ENCODE measurements at regions not wholly inside any gene's neighbourhood (a gene's known extent, or its start where the extent isn't known, plus 50 kb on each side); places are given as distances from the start of the nearest gene placed in this dataset.
A peak's percentile ranks its signal among the peaks of the same experiment; 100 is the strongest.

GRCh38 chr22:27490080-27490479, 311.5 kb downstream of the MN1 start:
- no peak for DNase-seq

GRCh38 chr22:27491888-27492287, 309.7 kb downstream of the MN1 start:
- no peak for DNase-seq

DNA sequence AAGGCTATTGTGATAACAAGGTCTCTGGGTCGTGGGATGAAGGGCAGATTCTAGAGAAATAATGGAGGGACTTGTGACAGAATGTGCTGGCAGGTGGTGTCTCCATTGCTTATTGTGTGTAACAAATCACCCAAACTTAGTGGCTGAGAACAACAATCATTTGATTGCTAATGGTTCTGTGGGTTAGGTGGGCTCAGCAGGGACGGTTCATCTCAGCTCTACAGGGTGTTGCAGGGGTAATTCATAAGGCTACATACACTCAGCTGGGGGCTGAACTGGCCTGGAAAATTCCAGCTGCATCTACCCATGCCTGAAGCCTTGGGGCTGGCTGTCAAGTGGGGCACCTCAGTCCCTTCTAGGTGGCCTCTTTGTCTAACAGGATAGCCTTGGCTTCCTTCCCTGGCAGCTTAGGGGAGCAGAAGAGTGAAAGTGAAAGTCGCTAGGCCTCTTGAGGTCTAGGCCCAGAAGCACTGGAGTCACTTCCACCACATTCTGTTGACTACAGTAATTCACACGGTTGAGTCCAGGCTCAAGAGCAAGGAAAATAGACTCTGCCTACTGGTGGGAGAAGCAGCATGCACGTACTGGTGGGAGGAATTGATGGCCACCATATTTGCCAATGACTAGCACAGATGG, 308.9 kb downstream of the MN1 start:
- no peak for DNase-seq

- DNase-seq: no peak
These were observed 307.8 kb downstream of the MN1 start for GRCh38 chr22:27493796-27494195.

GRCh38 chr22:27494785-27495184, 306.8 kb downstream of the MN1 start:
- DNase-seq: no peak

GRCh38 chr22:27495325-27495724, 306.2 kb downstream of the MN1 start:
- no peak for DNase-seq

- no peak for DNase-seq
These were observed 302.4 kb downstream of the MN1 start for GRCh38 chr22:27499121-27499520.

DNA sequence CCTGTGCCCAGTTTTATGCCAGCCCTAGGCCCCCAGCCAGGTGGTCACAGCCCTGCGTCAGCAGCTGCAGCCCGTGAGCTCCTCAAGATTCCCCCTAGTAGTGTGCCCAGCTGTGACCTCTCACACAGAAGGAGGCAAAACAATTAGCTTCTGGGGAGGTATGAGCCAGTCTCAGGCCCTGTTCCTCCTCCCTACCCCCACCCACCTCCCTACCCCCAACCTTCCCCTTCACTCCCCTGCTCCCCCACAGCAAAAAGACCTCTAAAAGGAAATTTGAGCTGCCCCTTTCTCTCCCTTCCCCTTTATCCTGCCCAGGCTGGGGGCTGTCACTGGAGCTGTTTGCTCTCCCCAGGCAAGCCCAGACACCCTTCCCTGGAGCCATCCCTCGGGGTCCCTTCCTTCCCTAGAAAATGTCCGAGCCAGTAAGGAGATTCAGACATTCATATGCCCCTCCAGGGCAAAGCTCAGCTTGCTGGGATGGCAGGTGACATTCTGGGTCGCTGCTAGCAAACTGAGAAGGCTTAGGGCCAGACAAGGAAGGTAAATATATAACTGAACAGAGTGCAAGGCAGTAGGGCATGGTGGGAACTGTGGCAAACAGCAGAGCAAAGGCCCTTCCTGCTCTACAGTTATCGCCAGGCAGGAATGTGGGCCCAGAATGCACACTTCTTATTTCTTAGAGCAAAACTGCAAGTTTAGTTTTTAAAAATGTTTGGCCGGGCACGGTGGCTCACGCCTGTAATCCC, 300.2 kb downstream of the MN1 start:
- no peak for DNase-seq

DNA sequence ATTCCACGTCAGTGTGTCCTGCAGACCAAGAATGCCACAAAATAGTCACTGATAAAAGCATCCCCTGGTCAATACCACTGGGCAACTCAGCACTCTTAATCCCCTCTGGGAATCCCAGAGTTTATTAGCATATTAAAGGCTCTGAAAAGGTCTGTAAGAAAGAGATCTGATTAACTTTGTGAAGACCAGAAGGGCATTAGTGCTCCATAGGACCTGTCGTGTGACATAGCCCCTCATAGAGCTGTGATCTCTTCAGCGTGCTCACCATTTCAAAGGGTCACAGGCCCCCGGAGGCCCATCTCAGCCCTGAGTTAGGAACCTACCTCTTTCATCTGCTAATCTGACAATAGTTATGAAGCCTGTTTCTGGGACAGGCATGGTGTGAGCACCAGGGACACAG, 299.2 kb downstream of the MN1 start:
- DNase-seq: no peak

DNA sequence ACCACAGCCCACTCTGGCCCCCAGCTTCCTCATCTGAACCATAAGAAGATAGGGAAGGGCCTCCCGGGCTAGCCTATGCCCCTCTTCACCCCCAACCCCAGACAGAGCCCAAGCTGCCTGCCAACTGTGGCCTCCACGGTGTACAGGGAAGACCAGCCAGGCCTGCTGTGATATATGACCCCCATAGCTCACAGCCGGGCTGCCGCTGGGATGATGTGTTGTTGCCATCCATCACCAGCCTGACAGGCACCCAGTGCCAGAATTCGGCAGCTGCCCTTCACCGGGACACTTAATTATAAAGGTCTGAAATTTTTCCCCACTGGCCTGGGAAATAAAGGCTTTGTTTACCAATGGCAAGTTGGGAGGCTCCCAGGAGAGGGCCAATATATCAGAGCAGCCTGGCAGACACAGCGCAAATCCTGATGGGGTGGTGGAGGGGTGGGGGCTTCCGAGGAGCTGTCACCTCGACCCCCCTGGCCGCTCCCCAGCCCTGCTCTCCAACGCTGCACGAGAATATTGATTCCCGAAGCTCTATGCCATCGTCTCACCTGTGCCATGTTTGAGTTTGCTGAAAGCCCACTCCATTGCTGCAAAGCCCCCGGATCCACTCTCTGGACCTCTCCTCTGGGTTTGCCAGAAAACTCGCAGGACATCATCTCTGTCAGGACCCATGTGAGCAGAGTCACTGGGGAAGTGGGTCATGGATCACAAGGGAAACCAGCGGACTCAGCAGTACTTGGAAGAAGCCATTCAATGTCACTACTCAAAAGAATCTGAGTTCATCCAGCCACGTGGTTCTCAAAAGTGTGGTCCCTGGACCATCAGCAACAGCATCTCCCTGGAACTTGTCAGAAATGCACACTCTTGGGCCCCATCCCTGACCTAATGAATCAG, 296.9 kb downstream of the MN1 start:
- no peak for DNase-seq

DNA sequence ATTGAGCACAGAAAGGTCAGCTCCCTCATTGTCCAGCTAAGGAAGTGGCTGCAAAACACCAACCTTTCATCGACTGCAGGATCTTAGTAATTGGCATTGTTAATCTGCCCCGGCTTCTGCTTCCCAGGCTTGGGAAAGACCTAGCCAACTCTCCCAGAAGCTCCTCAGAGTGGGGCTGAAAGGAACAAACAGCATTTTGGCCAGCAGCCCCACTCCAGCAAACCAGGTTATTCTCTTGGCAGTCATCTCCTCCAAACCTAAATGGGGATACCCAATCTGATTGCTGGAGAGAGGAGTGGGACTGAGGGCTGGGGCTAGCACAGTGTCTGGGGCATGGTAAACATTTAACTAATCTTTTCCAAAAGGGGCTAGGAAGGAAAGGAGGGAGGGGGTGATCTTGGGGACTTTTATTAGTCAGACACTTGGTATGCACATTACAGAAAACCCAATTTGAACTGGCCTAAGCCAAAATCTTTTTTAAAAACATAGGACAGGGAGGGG, 294.4 kb downstream of the MN1 start:
- no peak for DNase-seq

- DNase-seq: no peak
These were observed 293.5 kb downstream of the MN1 start for GRCh38 chr22:27507935-27508526.

GRCh38 chr22:27509132-27509920, 292.2 kb downstream of the MN1 start:
- no peak for DNase-seq

DNA sequence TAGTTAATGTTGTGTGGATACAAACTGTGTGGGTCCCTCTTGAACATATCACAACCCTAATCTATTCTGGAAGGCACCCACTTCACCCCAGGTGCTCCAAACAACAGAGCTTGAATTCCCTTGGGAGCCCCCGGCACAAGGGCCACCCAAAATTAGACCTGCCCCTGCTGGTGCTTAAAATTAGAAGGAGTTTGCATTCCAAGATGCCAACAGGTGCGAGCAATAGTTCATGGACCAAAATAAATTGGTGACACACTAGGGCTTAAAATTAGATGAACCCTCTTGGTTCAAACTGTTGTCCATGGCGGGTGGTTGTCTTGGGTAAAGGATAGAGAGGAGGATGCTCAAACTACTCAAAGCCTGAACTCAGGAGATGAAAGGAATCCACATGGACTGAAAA, 291.5 kb downstream of the MN1 start:
- no peak for DNase-seq

GRCh38 chr22:27512283-27512761, 289.2 kb downstream of the MN1 start:
- DNase-seq: peak; percentile 81

DNA sequence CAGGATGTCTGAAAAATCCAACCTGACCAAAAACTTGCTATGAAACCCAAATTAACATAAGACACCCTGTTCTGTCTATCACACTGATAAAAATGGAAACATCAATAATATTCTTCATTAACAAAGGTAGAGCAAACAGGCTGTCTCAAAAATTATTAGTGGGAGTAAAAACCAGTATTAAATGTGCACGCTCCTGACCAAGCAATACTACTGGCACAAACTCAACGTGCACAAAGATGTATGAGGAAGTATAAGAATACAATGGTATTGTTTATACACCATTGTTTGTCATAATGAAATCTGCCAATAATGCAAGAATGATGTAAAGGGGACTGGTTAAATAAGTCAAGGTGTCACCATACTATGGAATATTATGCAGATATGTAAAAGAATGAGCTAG, 288.5 kb downstream of the MN1 start:
- DNase-seq: no peak

DNA sequence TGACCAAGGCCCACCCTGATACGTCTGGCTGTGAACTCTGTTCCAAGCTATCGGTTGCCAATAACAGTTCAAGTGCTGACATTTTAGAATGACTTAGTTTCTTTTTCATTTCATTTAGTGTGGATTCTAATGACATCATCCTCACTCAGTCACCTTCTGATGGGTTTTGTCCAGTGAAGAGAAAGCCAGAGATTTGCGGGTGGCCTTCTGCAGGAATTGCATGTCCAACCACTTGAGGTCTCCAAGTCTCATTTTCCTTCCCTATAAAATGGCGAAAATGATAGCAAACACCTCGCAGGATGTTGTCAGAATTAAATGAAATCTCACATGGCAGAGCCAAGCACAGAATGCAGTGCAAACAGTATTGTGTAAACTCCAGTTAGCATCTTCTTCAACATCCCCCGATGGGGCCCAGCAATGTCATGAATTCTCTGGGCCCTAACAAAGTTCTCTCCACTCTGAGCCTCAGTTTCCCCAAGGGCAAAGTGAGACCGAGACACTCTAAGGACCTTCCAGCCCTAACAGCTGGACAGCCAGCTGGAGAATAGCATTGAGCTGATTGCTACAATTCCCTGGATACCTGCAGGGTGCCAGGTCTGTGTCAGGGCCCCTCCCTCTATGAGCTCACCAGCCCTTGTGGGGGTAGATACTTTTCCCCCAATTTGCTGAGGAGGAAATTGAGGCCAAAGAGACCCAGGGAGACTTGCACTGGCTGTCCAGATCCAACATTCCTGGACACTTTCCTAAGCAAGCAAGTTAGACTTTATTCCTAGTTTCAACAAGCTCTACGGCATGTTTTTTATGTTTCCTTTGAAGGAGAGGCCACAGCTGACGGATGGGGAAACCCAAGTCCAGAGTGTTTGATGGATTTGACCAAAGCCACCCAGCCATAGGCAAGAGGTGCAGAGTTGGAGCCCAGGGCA, 286.7 kb downstream of the MN1 start:
- DNase-seq: peak; percentile 65

GRCh38 chr22:27517361-27518155, 284.0 kb downstream of the MN1 start:
- peak; percentile 72 for DNase-seq

DNA sequence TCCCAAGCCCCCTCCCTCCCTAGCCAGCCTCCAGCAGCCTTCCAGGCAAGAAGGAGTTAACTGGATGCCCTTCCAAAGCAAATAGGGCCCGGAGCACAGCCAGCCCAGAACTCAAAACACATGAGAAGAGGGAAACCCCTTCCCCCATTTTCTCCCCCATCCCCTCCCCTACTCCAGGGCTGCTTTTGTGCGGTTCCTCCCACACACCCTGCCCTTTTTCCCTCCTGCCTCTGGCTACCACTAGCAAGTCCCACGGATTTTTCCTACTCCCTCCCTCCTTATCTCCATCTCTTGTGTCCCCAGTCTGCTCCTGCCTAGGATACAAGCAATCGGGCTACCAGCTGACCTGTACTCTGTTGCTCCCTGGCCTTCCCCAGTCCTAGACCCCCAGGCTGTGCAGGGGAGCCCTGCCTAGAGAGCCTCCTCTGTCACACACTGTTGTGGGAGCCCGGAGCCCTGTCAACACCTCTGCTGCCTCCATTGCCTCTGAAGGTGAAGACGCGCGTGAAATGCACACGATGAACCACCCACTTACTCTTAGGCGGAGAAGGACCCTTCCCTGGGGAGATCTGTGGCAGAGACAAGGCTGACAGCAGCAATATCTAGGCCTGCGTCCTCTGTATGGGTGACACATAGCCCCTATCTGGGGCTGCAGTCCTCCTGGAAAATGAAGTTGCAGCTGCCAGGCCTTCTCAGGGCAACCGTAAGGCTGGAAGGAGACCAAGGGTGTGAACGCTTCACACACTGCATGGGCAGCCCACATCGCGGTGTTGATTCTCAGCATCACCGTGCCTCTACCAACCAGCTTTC, 282.8 kb downstream of the MN1 start:
- DNase-seq: no peak
